H9 (cell line): ENCODE measurements at regions not wholly inside any gene's neighbourhood (a gene's known extent, or its start where the extent isn't known, plus 50 kb on each side); places are given as distances from the start of the nearest gene placed in this dataset.

Experiments used
- DNase-seq: peaks from one replicate; pipeline ENCODE4 v3.0.0-alpha.2; 2017
- H2AFZ ChIP-seq: one replicate; pipeline ENCODE4 v1.6.1; 2013; ENCODE audit warnings: mild to moderate bottlenecking, low read length, control low read depth, moderate library complexity
- H2AK5ac ChIP-seq: 2 replicates; pipeline ENCODE4 v1.6.1; 2013; ENCODE audit warnings: low read length, control low read depth, mixed read lengths; ENCODE audit not compliant: insufficient read length
- H2BK120ac ChIP-seq: one replicate; pipeline ENCODE4 v1.6.1; 2013; ENCODE audit warnings: low read depth, mild to moderate bottlenecking, low read length, control low read depth, inconsistent platforms; ENCODE audit not compliant: poor library complexity, severe bottlenecking
- H2BK12ac ChIP-seq: 2 replicates; pipeline ENCODE4 v1.6.1; 2013; ENCODE audit warnings: low read length, control low read depth, mixed read lengths, low read depth; ENCODE audit not compliant: insufficient read length
- H2BK15ac ChIP-seq: 2 replicates; pipeline ENCODE4 v1.6.1; 2013; ENCODE audit warnings: low read depth, low read length, control low read depth
- H2BK20ac ChIP-seq: one replicate; pipeline ENCODE4 v1.6.1; 2013; ENCODE audit warnings: low read depth, mild to moderate bottlenecking, low read length, control low read depth, inconsistent platforms; ENCODE audit not compliant: poor library complexity, severe bottlenecking
- H2BK5ac ChIP-seq: 2 replicates; pipeline ENCODE4 v1.6.1; 2013; ENCODE audit warnings: low read length, control low read depth, mixed read lengths; ENCODE audit not compliant: insufficient read length
- H3K14ac ChIP-seq: 2 replicates; pipeline ENCODE4 v1.6.1; 2013; ENCODE audit warnings: low read length, control low read depth; ENCODE audit not compliant: insufficient read depth
- H3K18ac ChIP-seq: 2 replicates; pipeline ENCODE4 v1.6.1; 2013; ENCODE audit warnings: low read depth, mild to moderate bottlenecking, mixed read lengths, low read length, control low read depth; ENCODE audit not compliant: insufficient read length
- H3K23ac ChIP-seq: 2 replicates; pipeline ENCODE4 v1.6.1; 2013; ENCODE audit warnings: low read length, control low read depth, mixed read lengths, low read depth; ENCODE audit not compliant: insufficient read length
- H3K23me2 ChIP-seq: 2 replicates; pipeline ENCODE4 v1.6.1; 2013; ENCODE audit warnings: low read depth, mild to moderate bottlenecking, mixed read lengths, low read length, control low read depth; ENCODE audit not compliant: insufficient read length, poor library complexity, severe bottlenecking
- H3K27ac ChIP-seq: 2 replicates; pipeline ENCODE4 v1.5.1; 2013; ENCODE audit warnings: low read length, control low read depth, mixed read lengths, low read depth; ENCODE audit not compliant: insufficient read length
- H3K27me3 ChIP-seq: 2 replicates; pipeline ENCODE4 v1.6.1; 2013; ENCODE audit warnings: low read length, control low read depth, inconsistent platforms; ENCODE audit not compliant: insufficient read depth
- H3K4ac ChIP-seq: 2 replicates; pipeline ENCODE4 v1.6.1; 2013; ENCODE audit warnings: low read depth, mild to moderate bottlenecking, control low read depth, inconsistent platforms, low read length, moderate library complexity
- H3K4me1 ChIP-seq: 2 replicates; pipeline ENCODE4 v1.6.1; 2013; ENCODE audit warnings: low read length, control low read depth, inconsistent platforms; ENCODE audit not compliant: insufficient read depth
- H3K4me2 ChIP-seq: 2 replicates; pipeline ENCODE4 v1.6.1; 2013; ENCODE audit warnings: low read length, control low read depth, mixed read lengths; ENCODE audit not compliant: insufficient read length, insufficient read depth
- H3K56ac ChIP-seq: 2 replicates; pipeline ENCODE4 v1.6.1; 2013; ENCODE audit warnings: low read depth, mild to moderate bottlenecking, mixed read lengths, low read length, control low read depth; ENCODE audit not compliant: insufficient read length
- H3K79me1 ChIP-seq: 2 replicates; pipeline ENCODE4 v1.6.1; 2013; ENCODE audit warnings: low read depth, mild to moderate bottlenecking, moderate library complexity, low read length, control low read depth, inconsistent platforms; ENCODE audit not compliant: insufficient read depth, poor library complexity, severe bottlenecking
- H3K79me2 ChIP-seq: 2 replicates; pipeline ENCODE4 v1.6.1; 2013; ENCODE audit warnings: low read length, control low read depth, inconsistent platforms; ENCODE audit not compliant: insufficient read depth
- H3K9ac ChIP-seq: 2 replicates; pipeline ENCODE4 v1.6.1; 2013; ENCODE audit warnings: low read length, control low read depth, mixed read lengths; ENCODE audit not compliant: insufficient read length; ENCODE audit errors: extremely low read depth
- H3K9me3 ChIP-seq: one replicate; pipeline ENCODE4 v1.6.1; 2013; ENCODE audit warnings: low read depth, low read length, inconsistent platforms; ENCODE audit not compliant: control insufficient read depth
- H3T11ph ChIP-seq: one replicate; pipeline ENCODE4 v1.6.1; 2013; ENCODE audit warnings: mild to moderate bottlenecking, low read length, control low read depth, inconsistent platforms
- H4K20me1 ChIP-seq: one replicate; pipeline ENCODE4 v1.6.1; 2013; ENCODE audit not compliant: control insufficient read depth, insufficient read length, insufficient read depth
- H4K5ac ChIP-seq: 2 replicates; pipeline ENCODE4 v1.6.1; 2013; ENCODE audit warnings: low read depth, mild to moderate bottlenecking, mixed read lengths, low read length, control low read depth; ENCODE audit not compliant: insufficient read length
- H4K8ac ChIP-seq: replicated peaks from 2 replicates; pipeline ENCODE4 v1.6.1; 2013; ENCODE audit warnings: low read length, control low read depth, mixed read lengths, low read depth; ENCODE audit not compliant: insufficient read length
- H4K91ac ChIP-seq: 2 replicates; pipeline ENCODE4 v1.6.1; 2013; ENCODE audit warnings: low read depth, mild to moderate bottlenecking, moderate library complexity, mixed read lengths, low read length, control low read depth; ENCODE audit not compliant: insufficient read length
- H3K27ac Mint-ChIP-seq, 3 experiments: 2 replicates in 2 of 3; 3 replicates in 1 of 3; pipeline ENCODE4 v1.8.0; 2020 to 2021; ENCODE audit warnings: mixed read lengths in 3 of 3, mild to moderate bottlenecking in 1 of 3, moderate library complexity in 1 of 3
- H3K27me3 Mint-ChIP-seq: 2 replicates; pipeline ENCODE4 v1.8.0; 2021; ENCODE audit warnings: low read depth, mild to moderate bottlenecking, moderate library complexity, mixed read lengths
- H3K36me3 Mint-ChIP-seq, 3 experiments: 2 replicates in 2 of 3; 3 replicates in 1 of 3; pipeline ENCODE4 v1.8.0; 2020 to 2021; ENCODE audit warnings: low read depth in 3 of 3, mixed read lengths in 3 of 3; ENCODE audit not compliant: insufficient read depth in 1 of 3
- H3K4me1 Mint-ChIP-seq, 2 experiments: 2 replicates each; pipeline ENCODE4 v1.8.0; 2020; ENCODE audit warnings: mixed read lengths in 2 of 2
- H3K4me3 Mint-ChIP-seq, 2 experiments: 2 replicates in 1 of 2; 3 replicates in 1 of 2; pipeline ENCODE4 v1.8.0; 2020 to 2021; ENCODE audit warnings: mild to moderate bottlenecking in 2 of 2, mixed read lengths in 2 of 2, moderate library complexity in 1 of 2
- H3K9me3 Mint-ChIP-seq, 2 experiments: 2 replicates in 1 of 2; 3 replicates in 1 of 2; pipeline ENCODE4 v1.8.0; 2020; ENCODE audit warnings: mild to moderate bottlenecking in 2 of 2, mixed read lengths in 2 of 2, moderate library complexity in 1 of 2
- CTCF ChIP-seq: fragments of 200-600 bp; sonication (generic); conservative IDR thresholded peaks from 3 replicates; pipeline ENCODE4 v1.8.0; 2021; ENCODE audit warnings: antibody characterized with exemption, mild to moderate bottlenecking
- WGBS: extraction: QIAGEN DNeasy Blood & Tissue Kit; methylation state at CpG from one replicate; pipeline ENCODE4 v1.1.7; 2013; ENCODE audit warnings: missing lambda C conversion rate, low lambda C conversion rate, mixed read lengths; ENCODE audit not compliant: insufficient read length; ENCODE audit errors: extremely low coverage; 5-methylcytosine and 5-hydroxymethylcytosine counted together

GRCh38 chr13:104648291-104648690, 1582.1 kb upstream of the SLC10A2 start:
- H4K91ac ChIP-seq = no peak overlapping the region
- H3T11ph ChIP-seq = no peak overlapping the region
- H2AK5ac ChIP-seq = no peak overlapping the region
- H3K36me3 Mint-ChIP-seq = peaks cover 0 to 1% (median 0%) of the 10 kb centered on the region in 3 experiments; a peak in 2 of 7 replicates
- no peak overlapping the region for H3K4me3 Mint-ChIP-seq
- no peaks in the 10 kb centered on the region for H4K20me1 ChIP-seq
- H3K4me1 ChIP-seq = no peaks in the 10 kb centered on the region
- H3K27ac ChIP-seq = no peak overlapping the region
- no peak overlapping the region for H2BK15ac ChIP-seq
- no peaks in the 10 kb centered on the region for H3K79me2 ChIP-seq
- no peak overlapping the region; the same call in 1 of the 2 replicates for H3K14ac ChIP-seq
- H2BK5ac ChIP-seq = no peak overlapping the region
- H3K23ac ChIP-seq = no peak overlapping the region
- no peaks in the 10 kb centered on the region for H3K27me3 ChIP-seq
- no peak overlapping the region for H2BK12ac ChIP-seq
- no peak for TF ChIP-seq CTCF
- no peaks in the 10 kb centered on the region for H3K4me1 Mint-ChIP-seq
- H3K4ac ChIP-seq = no peak overlapping the region
- H4K5ac ChIP-seq = no peak overlapping the region
- H3K79me1 ChIP-seq = no peaks in the 10 kb centered on the region
- no peak for DNase-seq
- no peaks in the 10 kb centered on the region for H3K23me2 ChIP-seq
- no peaks in the 10 kb centered on the region for H3K27me3 Mint-ChIP-seq
- H4K8ac ChIP-seq = no peak overlapping the region
- no CpG with 5 or more reads among the region's 11 CpGs for WGBS
- no peak overlapping the region for H2BK20ac ChIP-seq
- no peak overlapping the region for H3K27ac Mint-ChIP-seq
- H3K18ac ChIP-seq = no peak overlapping the region
- H2AFZ ChIP-seq = no peak overlapping the region
- H3K4me2 ChIP-seq = no peak overlapping the region
- no peaks in the 10 kb centered on the region for H3K9me3 ChIP-seq
- no peak overlapping the region for H3K56ac ChIP-seq
- no peak overlapping the region for H3K9ac ChIP-seq
- H2BK120ac ChIP-seq = no peak overlapping the region
- H3K9me3 Mint-ChIP-seq = no peaks in the 10 kb centered on the region; a peak in 2 of 5 replicates
